H9 (cell line): ENCODE measurements at regions not wholly inside any gene's neighbourhood (a gene's known extent, or its start where the extent isn't known, plus 50 kb on each side); places are given as distances from the start of the nearest gene placed in this dataset.

Experiments used
- DNase-seq: peaks from one replicate; pipeline ENCODE4 v3.0.0-alpha.2; 2017
- H2AFZ ChIP-seq: one replicate; pipeline ENCODE4 v1.6.1; 2013; ENCODE audit warnings: mild to moderate bottlenecking, low read length, control low read depth, moderate library complexity
- H2AK5ac ChIP-seq: 2 replicates; pipeline ENCODE4 v1.6.1; 2013; ENCODE audit warnings: low read length, control low read depth, mixed read lengths; ENCODE audit not compliant: insufficient read length
- H2BK120ac ChIP-seq: one replicate; pipeline ENCODE4 v1.6.1; 2013; ENCODE audit warnings: low read depth, mild to moderate bottlenecking, low read length, control low read depth, inconsistent platforms; ENCODE audit not compliant: poor library complexity, severe bottlenecking
- H2BK12ac ChIP-seq: 2 replicates; pipeline ENCODE4 v1.6.1; 2013; ENCODE audit warnings: low read length, control low read depth, mixed read lengths, low read depth; ENCODE audit not compliant: insufficient read length
- H2BK15ac ChIP-seq: 2 replicates; pipeline ENCODE4 v1.6.1; 2013; ENCODE audit warnings: low read depth, low read length, control low read depth
- H2BK20ac ChIP-seq: one replicate; pipeline ENCODE4 v1.6.1; 2013; ENCODE audit warnings: low read depth, mild to moderate bottlenecking, low read length, control low read depth, inconsistent platforms; ENCODE audit not compliant: poor library complexity, severe bottlenecking
- H2BK5ac ChIP-seq: 2 replicates; pipeline ENCODE4 v1.6.1; 2013; ENCODE audit warnings: low read length, control low read depth, mixed read lengths; ENCODE audit not compliant: insufficient read length
- H3K14ac ChIP-seq: 2 replicates; pipeline ENCODE4 v1.6.1; 2013; ENCODE audit warnings: low read length, control low read depth; ENCODE audit not compliant: insufficient read depth
- H3K18ac ChIP-seq: 2 replicates; pipeline ENCODE4 v1.6.1; 2013; ENCODE audit warnings: low read depth, mild to moderate bottlenecking, mixed read lengths, low read length, control low read depth; ENCODE audit not compliant: insufficient read length
- H3K23ac ChIP-seq: 2 replicates; pipeline ENCODE4 v1.6.1; 2013; ENCODE audit warnings: low read length, control low read depth, mixed read lengths, low read depth; ENCODE audit not compliant: insufficient read length
- H3K23me2 ChIP-seq: 2 replicates; pipeline ENCODE4 v1.6.1; 2013; ENCODE audit warnings: low read depth, mild to moderate bottlenecking, mixed read lengths, low read length, control low read depth; ENCODE audit not compliant: insufficient read length, poor library complexity, severe bottlenecking
- H3K27ac ChIP-seq: 2 replicates; pipeline ENCODE4 v1.5.1; 2013; ENCODE audit warnings: low read length, control low read depth, mixed read lengths, low read depth; ENCODE audit not compliant: insufficient read length
- H3K27me3 ChIP-seq: 2 replicates; pipeline ENCODE4 v1.6.1; 2013; ENCODE audit warnings: low read length, control low read depth, inconsistent platforms; ENCODE audit not compliant: insufficient read depth
- H3K4ac ChIP-seq: 2 replicates; pipeline ENCODE4 v1.6.1; 2013; ENCODE audit warnings: low read depth, mild to moderate bottlenecking, control low read depth, inconsistent platforms, low read length, moderate library complexity
- H3K4me1 ChIP-seq: 2 replicates; pipeline ENCODE4 v1.6.1; 2013; ENCODE audit warnings: low read length, control low read depth, inconsistent platforms; ENCODE audit not compliant: insufficient read depth
- H3K4me2 ChIP-seq: 2 replicates; pipeline ENCODE4 v1.6.1; 2013; ENCODE audit warnings: low read length, control low read depth, mixed read lengths; ENCODE audit not compliant: insufficient read length, insufficient read depth
- H3K56ac ChIP-seq: 2 replicates; pipeline ENCODE4 v1.6.1; 2013; ENCODE audit warnings: low read depth, mild to moderate bottlenecking, mixed read lengths, low read length, control low read depth; ENCODE audit not compliant: insufficient read length
- H3K79me1 ChIP-seq: 2 replicates; pipeline ENCODE4 v1.6.1; 2013; ENCODE audit warnings: low read depth, mild to moderate bottlenecking, moderate library complexity, low read length, control low read depth, inconsistent platforms; ENCODE audit not compliant: insufficient read depth, poor library complexity, severe bottlenecking
- H3K79me2 ChIP-seq: 2 replicates; pipeline ENCODE4 v1.6.1; 2013; ENCODE audit warnings: low read length, control low read depth, inconsistent platforms; ENCODE audit not compliant: insufficient read depth
- H3K9ac ChIP-seq: 2 replicates; pipeline ENCODE4 v1.6.1; 2013; ENCODE audit warnings: low read length, control low read depth, mixed read lengths; ENCODE audit not compliant: insufficient read length; ENCODE audit errors: extremely low read depth
- H3K9me3 ChIP-seq: one replicate; pipeline ENCODE4 v1.6.1; 2013; ENCODE audit warnings: low read depth, low read length, inconsistent platforms; ENCODE audit not compliant: control insufficient read depth
- H3T11ph ChIP-seq: one replicate; pipeline ENCODE4 v1.6.1; 2013; ENCODE audit warnings: mild to moderate bottlenecking, low read length, control low read depth, inconsistent platforms
- H4K20me1 ChIP-seq: one replicate; pipeline ENCODE4 v1.6.1; 2013; ENCODE audit not compliant: control insufficient read depth, insufficient read length, insufficient read depth
- H4K5ac ChIP-seq: 2 replicates; pipeline ENCODE4 v1.6.1; 2013; ENCODE audit warnings: low read depth, mild to moderate bottlenecking, mixed read lengths, low read length, control low read depth; ENCODE audit not compliant: insufficient read length
- H4K8ac ChIP-seq: replicated peaks from 2 replicates; pipeline ENCODE4 v1.6.1; 2013; ENCODE audit warnings: low read length, control low read depth, mixed read lengths, low read depth; ENCODE audit not compliant: insufficient read length
- H4K91ac ChIP-seq: 2 replicates; pipeline ENCODE4 v1.6.1; 2013; ENCODE audit warnings: low read depth, mild to moderate bottlenecking, moderate library complexity, mixed read lengths, low read length, control low read depth; ENCODE audit not compliant: insufficient read length
- H3K27ac Mint-ChIP-seq, 3 experiments: 2 replicates in 2 of 3; 3 replicates in 1 of 3; pipeline ENCODE4 v1.8.0; 2020 to 2021; ENCODE audit warnings: mixed read lengths in 3 of 3, mild to moderate bottlenecking in 1 of 3, moderate library complexity in 1 of 3
- H3K27me3 Mint-ChIP-seq: 2 replicates; pipeline ENCODE4 v1.8.0; 2021; ENCODE audit warnings: low read depth, mild to moderate bottlenecking, moderate library complexity, mixed read lengths
- H3K36me3 Mint-ChIP-seq, 3 experiments: 2 replicates in 2 of 3; 3 replicates in 1 of 3; pipeline ENCODE4 v1.8.0; 2020 to 2021; ENCODE audit warnings: low read depth in 3 of 3, mixed read lengths in 3 of 3; ENCODE audit not compliant: insufficient read depth in 1 of 3
- H3K4me1 Mint-ChIP-seq, 2 experiments: 2 replicates each; pipeline ENCODE4 v1.8.0; 2020; ENCODE audit warnings: mixed read lengths in 2 of 2
- H3K4me3 Mint-ChIP-seq, 2 experiments: 2 replicates in 1 of 2; 3 replicates in 1 of 2; pipeline ENCODE4 v1.8.0; 2020 to 2021; ENCODE audit warnings: mild to moderate bottlenecking in 2 of 2, mixed read lengths in 2 of 2, moderate library complexity in 1 of 2
- H3K9me3 Mint-ChIP-seq, 2 experiments: 2 replicates in 1 of 2; 3 replicates in 1 of 2; pipeline ENCODE4 v1.8.0; 2020; ENCODE audit warnings: mild to moderate bottlenecking in 2 of 2, mixed read lengths in 2 of 2, moderate library complexity in 1 of 2
- CTCF ChIP-seq: fragments of 200-600 bp; sonication (generic); conservative IDR thresholded peaks from 3 replicates; pipeline ENCODE4 v1.8.0; 2021; ENCODE audit warnings: antibody characterized with exemption, mild to moderate bottlenecking
- WGBS: extraction: QIAGEN DNeasy Blood & Tissue Kit; methylation state at CpG from one replicate; pipeline ENCODE4 v1.1.7; 2013; ENCODE audit warnings: missing lambda C conversion rate, low lambda C conversion rate, mixed read lengths; ENCODE audit not compliant: insufficient read length; ENCODE audit errors: extremely low coverage; 5-methylcytosine and 5-hydroxymethylcytosine counted together

GRCh38 chr17:22459953-22460350 is 767.6 kb downstream of the KCNJ18 start:
- no peak overlapping the region for H2BK15ac ChIP-seq
- Mint-ChIP-seq H3K9me3 (peaks cover 91 to 97% of the 10 kb centered on the region in 2 experiments), H3K4me1 (no peaks in the 10 kb centered on the region), H3K36me3 (peaks cover 17 to 42% (median 24%) of the 10 kb centered on the region in 3 experiments), H3K4me3 (no peak overlapping the region), H3K27ac (no peak overlapping the region), H3K27me3 (peaks cover 1% of the 10 kb centered on the region)
- H2AFZ ChIP-seq, result no peak overlapping the region
- no peak overlapping the region for H2AK5ac ChIP-seq
- no peak overlapping the region for H4K8ac ChIP-seq
- no peaks in the 10 kb centered on the region for H3K27me3 ChIP-seq
- H3K23ac ChIP-seq, result no peak overlapping the region
- no peak overlapping the region for H2BK5ac ChIP-seq
- no peak for TF ChIP-seq CTCF
- H3K79me1 ChIP-seq, result no peaks in the 10 kb centered on the region
- no peak overlapping the region for H3K9ac ChIP-seq
- H3K4me1 ChIP-seq, result no peaks in the 10 kb centered on the region
- WGBS, result no CpG with 5 or more reads among the region's 15 CpGs
- no peak overlapping the region for H2BK120ac ChIP-seq
- no peak overlapping the region for H2BK12ac ChIP-seq
- DNase-seq, result no peak
- H3K18ac ChIP-seq, result no peak overlapping the region
- H4K20me1 ChIP-seq, result no peaks in the 10 kb centered on the region
- H4K5ac ChIP-seq, result no peak overlapping the region
- no peak overlapping the region for H3K4ac ChIP-seq
- H4K91ac ChIP-seq, result no peak overlapping the region
- H3T11ph ChIP-seq, result no peak overlapping the region
- no peak overlapping the region for H3K4me2 ChIP-seq
- H3K79me2 ChIP-seq, result no peaks in the 10 kb centered on the region
- H3K14ac ChIP-seq, result no peak overlapping the region
- no peak overlapping the region for H2BK20ac ChIP-seq
- H3K23me2 ChIP-seq, result no peaks in the 10 kb centered on the region
- no peak overlapping the region for H3K56ac ChIP-seq
- H3K27ac ChIP-seq, result no peak overlapping the region
- peaks cover 88% of the 10 kb centered on the region for H3K9me3 ChIP-seq
